Calu3 (cell line): ENCODE measurements at regions not wholly inside any gene's neighbourhood (a gene's known extent, or its start where the extent isn't known, plus 50 kb on each side); places are given as distances from the start of the nearest gene placed in this dataset.

Experiments
- BruUV-seq: library from RNA; stranded (reverse); fragments of 400-500 nt; replicated peaks from 2 replicates; lab custom pipeline; 2021; lab: Mats Ljungman, UMichigan
- CTCF ChIA-PET: fragments of 300-600 bp; sonication (Branson Sonifier 250); formaldehyde crosslinking; loops from one replicate; lab custom pipeline; 2022; ENCODE audit warnings: antibody characterized with exemption; lab: Charles Lee
- DNase-seq: peaks from one replicate; pipeline ENCODE4 v3.0.0; 2022
- H3K27ac Mint-ChIP-seq: one replicate; pipeline ENCODE4 v1.8.0; 2022; ENCODE audit warnings: mixed read lengths; ENCODE audit not compliant: unreplicated experiment
- H3K27me3 Mint-ChIP-seq: one replicate; pipeline ENCODE4 v1.8.0; 2022; ENCODE audit warnings: mixed read lengths; ENCODE audit not compliant: unreplicated experiment
- H3K36me3 Mint-ChIP-seq: one replicate; pipeline ENCODE4 v1.8.0; 2022; ENCODE audit warnings: mild to moderate bottlenecking, moderate library complexity, mixed read lengths; ENCODE audit not compliant: insufficient read depth, unreplicated experiment
- H3K4me1 Mint-ChIP-seq: one replicate; pipeline ENCODE4 v1.8.0; 2022; ENCODE audit warnings: mild to moderate bottlenecking, low read depth, mixed read lengths; ENCODE audit not compliant: unreplicated experiment
- H3K4me3 Mint-ChIP-seq: one replicate; pipeline ENCODE4 v1.8.0; 2022; ENCODE audit warnings: mild to moderate bottlenecking, low read depth, moderate library complexity, mixed read lengths; ENCODE audit not compliant: unreplicated experiment
- H3K9me3 Mint-ChIP-seq: one replicate; pipeline ENCODE4 v1.8.0; 2022; ENCODE audit warnings: low read depth, mixed read lengths; ENCODE audit not compliant: unreplicated experiment
- intact Hi-C: fragments of 100-400 bp; cut with micrococcal nuclease; formaldehyde crosslinking; loops from one replicate; pipeline ENCODE4 v1.10.0; 2022; ENCODE audit not compliant: unreplicated experiment
- TF ChIP-seq, protein P1 (sequence below): fragments of 200-600 bp; IDR thresholded peaks from one replicate; pipeline ENCODE4 v1.8.0; 2022; ENCODE audit warnings: antibody characterized with exemption; ENCODE audit not compliant: unreplicated experiment

DNA sequence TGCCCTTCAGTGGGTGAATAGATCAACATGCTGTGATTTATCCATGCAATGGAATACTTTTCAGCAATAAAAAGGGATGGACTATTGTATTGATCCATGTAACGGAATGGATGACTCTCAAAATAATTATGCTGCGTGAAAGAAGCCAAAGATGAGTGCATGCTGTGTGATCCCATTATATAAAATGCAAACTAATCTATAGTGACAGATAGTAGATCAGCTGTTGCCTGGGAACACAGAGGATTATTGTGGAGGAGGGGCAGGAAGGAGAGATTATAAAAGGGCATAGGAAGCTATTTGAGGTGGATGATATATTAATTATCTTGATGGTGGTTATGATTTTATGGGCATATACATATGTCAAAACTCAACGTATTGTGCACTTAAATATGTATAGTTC, 55.5 kb upstream of the ADAM23 start:
- intact Hi-C loops = no loop called here
- Mint-ChIP-seq H3K27me3 (no peaks in the 10 kb centered on the region), H3K36me3 (no peaks in the 10 kb centered on the region), H3K9me3 (no peaks in the 10 kb centered on the region), H3K27ac (no peak overlapping the region), H3K4me3 (no peak overlapping the region), H3K4me1 (no peaks in the 10 kb centered on the region)
- no peak for DNase-seq
- TF ChIP-seq, protein P1, sequence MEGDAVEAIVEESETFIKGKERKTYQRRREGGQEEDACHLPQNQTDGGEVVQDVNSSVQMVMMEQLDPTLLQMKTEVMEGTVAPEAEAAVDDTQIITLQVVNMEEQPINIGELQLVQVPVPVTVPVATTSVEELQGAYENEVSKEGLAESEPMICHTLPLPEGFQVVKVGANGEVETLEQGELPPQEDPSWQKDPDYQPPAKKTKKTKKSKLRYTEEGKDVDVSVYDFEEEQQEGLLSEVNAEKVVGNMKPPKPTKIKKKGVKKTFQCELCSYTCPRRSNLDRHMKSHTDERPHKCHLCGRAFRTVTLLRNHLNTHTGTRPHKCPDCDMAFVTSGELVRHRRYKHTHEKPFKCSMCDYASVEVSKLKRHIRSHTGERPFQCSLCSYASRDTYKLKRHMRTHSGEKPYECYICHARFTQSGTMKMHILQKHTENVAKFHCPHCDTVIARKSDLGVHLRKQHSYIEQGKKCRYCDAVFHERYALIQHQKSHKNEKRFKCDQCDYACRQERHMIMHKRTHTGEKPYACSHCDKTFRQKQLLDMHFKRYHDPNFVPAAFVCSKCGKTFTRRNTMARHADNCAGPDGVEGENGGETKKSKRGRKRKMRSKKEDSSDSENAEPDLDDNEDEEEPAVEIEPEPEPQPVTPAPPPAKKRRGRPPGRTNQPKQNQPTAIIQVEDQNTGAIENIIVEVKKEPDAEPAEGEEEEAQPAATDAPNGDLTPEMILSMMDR = no peak
- no TSS peak for BruUV-seq
- CTCF ChIA-PET = no interaction called here

DNA sequence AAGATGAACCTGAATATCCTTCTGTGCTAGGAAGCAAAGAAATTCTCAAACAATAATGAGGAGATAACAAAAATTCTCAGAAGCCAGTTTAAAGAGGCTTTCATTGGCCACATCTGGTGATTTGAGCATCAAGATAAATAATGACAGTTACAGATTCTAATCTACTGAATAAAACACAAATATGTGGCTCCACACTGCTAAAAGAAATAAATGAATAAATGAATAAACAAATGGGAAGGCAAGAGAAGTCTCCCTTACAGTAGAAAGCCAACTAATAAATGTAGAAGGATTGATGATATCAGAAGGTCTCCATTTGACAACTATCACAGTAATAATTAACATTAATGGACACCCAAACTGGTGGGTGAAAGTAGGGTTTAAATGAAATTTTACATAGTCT, 54.6 kb upstream of the ADAM23 start:
- BruUV-seq = no TSS peak

DNA sequence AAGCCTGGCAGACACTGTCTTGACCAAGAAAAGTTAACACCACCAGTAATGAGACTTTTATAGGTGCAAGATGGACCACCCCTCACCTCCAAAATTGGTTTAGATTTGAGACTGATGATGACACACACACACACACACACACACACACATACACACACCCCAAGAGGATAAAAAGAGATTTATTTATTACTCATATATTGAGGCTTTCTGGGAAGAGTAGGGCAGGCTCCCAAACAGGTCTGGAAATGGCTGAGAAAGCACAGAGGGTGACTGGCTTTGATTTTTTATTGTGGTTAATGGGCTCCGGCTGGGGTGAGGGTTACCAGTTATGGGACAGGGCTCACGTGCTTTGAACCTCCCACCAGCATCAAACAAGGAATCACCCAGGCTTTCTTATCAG, 54.2 kb upstream of the ADAM23 start:
- BruUV-seq = no TSS peak
- Mint-ChIP-seq H3K36me3 (no peaks in the 10 kb centered on the region), H3K4me3 (no peak overlapping the region), H3K9me3 (no peaks in the 10 kb centered on the region), H3K27ac (no peak overlapping the region), H3K4me1 (no peaks in the 10 kb centered on the region), H3K27me3 (no peaks in the 10 kb centered on the region)
- intact Hi-C loops = no loop called here
- TF ChIP-seq, protein P1 = no peak
- no peak for DNase-seq
- CTCF ChIA-PET = no interaction called here

More for the DNA sequence above, 54.6 kb upstream of the ADAM23 start:
- H3K36me3 Mint-ChIP-seq = no peaks in the 10 kb centered on the region
- CTCF ChIA-PET = no interaction called here
- H3K27ac Mint-ChIP-seq = no peak overlapping the region
- intact Hi-C loops = no loop called here
- DNase-seq = no peak
- no peaks in the 10 kb centered on the region for H3K9me3 Mint-ChIP-seq
- H3K4me3 Mint-ChIP-seq = no peak overlapping the region
- TF ChIP-seq, protein P1 = no peak
- H3K27me3 Mint-ChIP-seq = no peaks in the 10 kb centered on the region
- no peaks in the 10 kb centered on the region for H3K4me1 Mint-ChIP-seq

DNA sequence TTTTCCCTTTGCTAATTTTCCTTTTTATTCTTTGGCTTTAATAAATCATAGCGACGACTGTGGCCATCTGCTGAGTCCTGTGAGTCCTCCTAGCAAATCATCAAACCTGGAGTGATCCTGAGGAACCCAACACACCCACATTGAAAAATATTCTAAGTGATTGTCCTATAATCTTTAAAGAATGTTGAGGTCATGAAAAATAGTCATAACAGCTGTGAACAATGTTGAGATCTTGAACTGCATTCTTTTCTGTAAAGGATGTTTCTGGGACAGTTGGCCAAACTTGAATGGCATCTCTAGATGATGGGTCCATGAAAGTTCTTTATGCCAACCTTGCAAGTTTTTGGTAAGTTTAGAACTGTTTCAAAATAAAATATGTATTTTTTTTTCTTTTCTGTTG, 53.2 kb upstream of the ADAM23 start:
- no peak overlapping the region for H3K27ac Mint-ChIP-seq
- TF ChIP-seq, protein P1 = no peak
- BruUV-seq = no TSS peak
- H3K4me3 Mint-ChIP-seq = no peak overlapping the region
- H3K36me3 Mint-ChIP-seq = no peaks in the 10 kb centered on the region
- no peaks in the 10 kb centered on the region for H3K27me3 Mint-ChIP-seq
- H3K9me3 Mint-ChIP-seq = no peaks in the 10 kb centered on the region
- intact Hi-C loops = loop anchor here (2.0 kb wide), 1 partner anchor 391 kb away; no protein-coding TSS in a partner anchor
- no peak for DNase-seq
- no peaks in the 10 kb centered on the region for H3K4me1 Mint-ChIP-seq
- CTCF ChIA-PET = no interaction called here
